BJ (cell line): ENCODE measurements at regions not wholly inside any gene's neighbourhood (a gene's known extent, or its start where the extent isn't known, plus 50 kb on each side); places are given as distances from the start of the nearest gene placed in this dataset.
"Not testable (repeated sequence)": the region's sequence is repeated elsewhere in the genome, so short reads cannot be mapped to it uniquely, and the experiment has no call there.

Source experiments
- CTCF ChIA-PET: fragments of 350-600 bp; formaldehyde crosslinking; extraction: SDS; loops from one replicate; lab custom pipeline; 2021; ENCODE audit warnings: antibody characterized with exemption, inconsistent platforms; lab: Yijun Ruan, JAX
- POLR2A ChIA-PET: fragments of 300-600 bp; sonication (Branson Sonifier 250); formaldehyde crosslinking; extraction: SDS; loops from one replicate; lab custom pipeline; 2021; ENCODE audit warnings: antibody characterized with exemption; lab: Charles Lee
- DNase-seq: peaks from one replicate; pipeline ENCODE4 v3.0.0-alpha.2; 2011; ENCODE audit warnings: low read depth
- H3K27me3 ChIP-seq: 2 replicates; pipeline ENCODE4 v1.6.0; 2011; ENCODE audit warnings: low read length; ENCODE audit not compliant: control insufficient read depth, insufficient read depth
- H3K36me3 ChIP-seq: 2 replicates; pipeline ENCODE4 v1.5.1; 2011; ENCODE audit warnings: low read length; ENCODE audit not compliant: control insufficient read depth, insufficient read depth
- H3K4me3 ChIP-seq: 2 replicates; pipeline ENCODE4 v1.5.1; 2011; ENCODE audit warnings: low read depth, mild to moderate bottlenecking, control low read depth, low read length
- TF ChIP-seq, protein P1 (sequence below): IDR thresholded peaks from 2 replicates; pipeline ENCODE4 v1.5.1; 2011; ENCODE audit warnings: low read depth, mild to moderate bottlenecking, control low read depth, inconsistent platforms, low read length, moderate library complexity; ENCODE audit not compliant: insufficient read depth

DNA sequence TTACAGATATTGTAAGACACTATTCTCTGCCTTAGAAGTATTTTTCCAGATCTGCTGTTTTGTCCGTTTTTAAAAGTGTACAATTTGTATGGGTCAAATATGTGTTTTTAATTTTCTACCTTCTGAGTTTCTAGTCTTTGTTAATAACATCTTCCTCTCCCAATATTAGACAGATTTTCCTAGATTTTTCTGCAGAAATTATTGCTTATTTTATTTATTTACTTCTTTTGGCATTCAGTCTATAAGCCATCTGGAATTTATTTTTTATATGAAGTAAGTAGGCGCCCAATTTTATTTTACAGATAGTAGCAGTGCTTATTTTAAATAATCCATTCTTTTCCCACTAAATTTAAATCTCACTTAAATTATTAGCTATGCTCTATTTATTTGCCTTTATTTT is 103.1 kb upstream of the PLEKHG1 start:
- H3K4me3 ChIP-seq = no peak overlapping the region
- no peaks in the 10 kb centered on the region for H3K36me3 ChIP-seq
- ChIA-PET CTCF (no interaction called here), POLR2A (no interaction called here)
- DNase-seq = no peak
- H3K27me3 ChIP-seq = no peaks in the 10 kb centered on the region
- TF ChIP-seq, protein P1, sequence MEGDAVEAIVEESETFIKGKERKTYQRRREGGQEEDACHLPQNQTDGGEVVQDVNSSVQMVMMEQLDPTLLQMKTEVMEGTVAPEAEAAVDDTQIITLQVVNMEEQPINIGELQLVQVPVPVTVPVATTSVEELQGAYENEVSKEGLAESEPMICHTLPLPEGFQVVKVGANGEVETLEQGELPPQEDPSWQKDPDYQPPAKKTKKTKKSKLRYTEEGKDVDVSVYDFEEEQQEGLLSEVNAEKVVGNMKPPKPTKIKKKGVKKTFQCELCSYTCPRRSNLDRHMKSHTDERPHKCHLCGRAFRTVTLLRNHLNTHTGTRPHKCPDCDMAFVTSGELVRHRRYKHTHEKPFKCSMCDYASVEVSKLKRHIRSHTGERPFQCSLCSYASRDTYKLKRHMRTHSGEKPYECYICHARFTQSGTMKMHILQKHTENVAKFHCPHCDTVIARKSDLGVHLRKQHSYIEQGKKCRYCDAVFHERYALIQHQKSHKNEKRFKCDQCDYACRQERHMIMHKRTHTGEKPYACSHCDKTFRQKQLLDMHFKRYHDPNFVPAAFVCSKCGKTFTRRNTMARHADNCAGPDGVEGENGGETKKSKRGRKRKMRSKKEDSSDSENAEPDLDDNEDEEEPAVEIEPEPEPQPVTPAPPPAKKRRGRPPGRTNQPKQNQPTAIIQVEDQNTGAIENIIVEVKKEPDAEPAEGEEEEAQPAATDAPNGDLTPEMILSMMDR = no peak

DNA sequence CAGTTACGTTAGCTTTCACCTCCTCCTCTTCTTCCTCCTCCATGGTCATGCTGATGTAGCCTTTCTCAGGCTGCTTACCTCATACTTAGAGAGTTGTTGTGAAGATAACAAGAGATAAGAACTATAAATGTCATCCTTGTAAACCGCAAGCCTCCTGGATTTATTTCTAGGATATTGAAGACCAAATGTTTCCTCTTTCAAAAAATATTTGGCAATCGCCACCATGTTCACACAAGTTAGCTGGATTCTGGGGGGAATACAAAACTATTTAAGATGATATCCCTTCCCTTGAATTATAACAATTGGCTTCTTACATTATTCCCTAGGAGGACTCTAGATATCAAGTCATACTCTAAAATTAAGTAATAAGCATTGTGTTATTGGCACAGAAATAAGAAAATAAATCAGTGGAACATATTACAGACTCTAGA is 99.8 kb upstream of the PLEKHG1 start:
- no peak overlapping the region for H3K4me3 ChIP-seq
- TF ChIP-seq, protein P1 = no peak
- CTCF ChIA-PET = no interaction called here
- no peaks in the 10 kb centered on the region for H3K36me3 ChIP-seq
- no peak for DNase-seq
- POLR2A ChIA-PET = no interaction called here
- H3K27me3 ChIP-seq = no peaks in the 10 kb centered on the region

DNA sequence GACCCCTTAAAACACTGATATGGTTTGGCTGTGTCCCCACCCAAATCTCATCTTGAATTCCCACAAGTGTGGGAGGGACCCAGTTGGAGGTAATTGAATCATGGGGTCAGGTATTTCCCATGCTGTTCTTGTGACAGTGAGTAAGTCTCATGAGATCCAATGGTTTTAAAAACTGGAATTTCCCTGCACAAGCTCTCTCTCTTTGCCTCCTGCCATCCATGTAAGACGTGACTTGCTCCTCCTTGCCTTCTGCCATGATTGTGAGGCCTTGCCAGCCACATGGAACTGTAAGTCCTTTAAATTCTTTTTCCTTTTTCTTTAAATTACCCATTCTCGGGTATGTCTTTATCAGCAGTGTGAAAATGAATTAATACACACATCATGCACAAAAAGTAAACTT is 99.1 kb upstream of the PLEKHG1 start:
- POLR2A ChIA-PET, H3K36me3 ChIP-seq, H3K4me3 ChIP-seq, CTCF ChIA-PET, H3K27me3 ChIP-seq, DNase-seq: not testable (repeated sequence)

DNA sequence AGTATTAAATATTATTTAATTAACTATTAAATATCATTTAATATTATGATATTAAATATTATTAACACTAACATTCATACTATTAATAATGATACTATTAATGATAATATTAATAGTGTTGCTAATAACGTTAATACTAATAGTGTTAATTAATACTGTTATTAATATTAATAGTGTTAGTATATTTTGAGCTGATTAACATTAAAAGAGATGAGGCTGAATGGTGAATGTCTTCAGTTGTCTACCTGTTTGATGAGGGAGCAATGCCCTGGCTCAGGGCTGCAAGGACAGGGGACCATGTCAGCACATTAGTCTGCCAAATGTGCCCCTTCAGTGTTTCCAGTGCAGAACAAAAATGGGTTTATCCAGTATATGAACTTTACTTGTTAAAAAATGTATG is 96.6 kb upstream of the PLEKHG1 start:
- no peak for DNase-seq
- Histone ChIP-seq H3K27me3 (no peaks in the 10 kb centered on the region), H3K36me3 (no peaks in the 10 kb centered on the region), H3K4me3 (no peak overlapping the region)
- TF ChIP-seq, protein P1 = no peak
- POLR2A ChIA-PET = no interaction called here
- CTCF ChIA-PET = no interaction called here

DNA sequence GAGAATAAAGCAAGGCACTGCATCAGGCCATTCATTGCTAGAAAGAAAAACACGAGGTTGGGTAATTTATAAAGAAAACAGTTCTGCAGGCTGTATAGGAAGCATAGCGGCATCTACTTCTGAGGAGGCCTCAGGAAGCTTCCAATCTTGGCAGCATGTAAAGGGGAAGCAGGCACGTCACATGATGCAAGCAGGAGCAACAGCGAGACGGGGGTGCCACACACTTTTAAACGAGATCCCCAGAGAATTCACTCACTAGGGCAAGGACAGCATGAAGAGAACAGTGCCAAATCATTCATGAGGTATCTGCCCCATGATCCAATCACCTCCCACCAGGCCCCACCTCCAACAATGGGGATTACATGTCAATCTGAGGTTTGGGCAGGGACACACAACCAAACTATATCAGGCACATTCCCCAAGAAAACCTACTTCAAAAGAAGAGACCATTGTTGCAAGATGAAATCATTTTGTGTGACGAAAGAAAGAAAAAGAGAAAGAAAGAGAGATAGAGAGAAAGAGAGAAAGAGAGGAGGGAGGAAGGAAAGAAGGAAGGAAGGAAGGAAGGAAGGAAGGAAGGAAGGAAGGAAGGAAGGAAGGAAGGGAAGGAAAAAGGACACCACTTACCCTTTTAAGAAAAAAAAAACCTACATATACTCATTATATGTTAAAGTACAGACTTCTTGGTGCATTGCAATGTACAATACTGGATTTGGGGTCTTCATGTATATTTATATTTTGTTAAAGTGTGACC is 95.9 kb upstream of the PLEKHG1 start:
- TF ChIP-seq, protein P1 = no peak
- CTCF ChIA-PET = no interaction called here

DNA sequence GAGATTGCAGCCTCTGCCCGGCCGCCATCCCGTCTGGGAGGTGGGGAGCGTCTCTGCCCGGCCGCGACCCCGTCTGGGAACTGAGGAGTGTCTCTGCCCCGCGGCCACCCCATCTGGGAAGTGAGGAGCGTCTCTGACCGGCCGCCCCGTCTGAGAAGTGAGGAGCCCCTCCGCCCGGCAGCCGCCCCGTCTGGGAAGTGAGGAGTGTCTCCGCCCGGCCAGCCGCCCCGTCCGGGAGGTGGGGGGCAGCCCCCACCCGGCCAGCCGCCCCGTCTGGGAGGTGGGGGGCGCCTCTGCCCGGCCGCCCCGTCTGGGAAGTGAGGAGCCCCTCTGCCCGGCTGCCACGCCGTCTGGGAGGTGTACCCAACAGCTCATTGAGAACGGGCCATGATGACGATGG is 92.3 kb upstream of the PLEKHG1 start:
- H3K27me3 ChIP-seq, POLR2A ChIA-PET, H3K4me3 ChIP-seq, CTCF ChIA-PET, H3K36me3 ChIP-seq, DNase-seq: not testable (repeated sequence)

More for the DNA sequence above, 95.9 kb upstream of the PLEKHG1 start:
- POLR2A ChIA-PET = no interaction called here
- no peak overlapping the region for H3K4me3 ChIP-seq
- H3K36me3 ChIP-seq = no peaks in the 10 kb centered on the region
- no peak for DNase-seq
- H3K27me3 ChIP-seq = no peaks in the 10 kb centered on the region
